ENCODE measurements at regions not wholly inside any gene's neighbourhood (a gene's known extent, or its start where the extent isn't known, plus 50 kb on each side); places are given as distances from the start of the nearest gene placed in this dataset.
A peak's percentile ranks its signal among the peaks of the same experiment; 100 is the strongest.
"Not testable (repeated sequence)": the region's sequence is repeated elsewhere in the genome, so short reads cannot be mapped to it uniquely, and the experiment has no call there.

GRCh38 chr13:48583859-48584311, 51.0 kb upstream of the RCBTB2 start:
- Histone ChIP-seq H3K9me3 (ENCODE audit: control insufficient read depth, insufficient read depth, low read length) (no peaks in the 10 kb centered on the region), H3K27ac (ENCODE audit: low read depth, low read length) (peak overlapping the region; percentile 84), H3K27me3 (ENCODE audit: control insufficient read depth, insufficient read depth, low read length) (no peaks in the 10 kb centered on the region), H3K36me3 (ENCODE audit: control insufficient read depth, insufficient read depth, low read length) (no peaks in the 10 kb centered on the region), H3K4me3 (ENCODE audit: low read depth, low read length) (no peak overlapping the region), H3K4me1 (ENCODE audit: control insufficient read depth, insufficient read depth, low read length) (peaks cover 20% of the 10 kb centered on the region)
- DNase-seq (ENCODE audit: low read depth in 4 of 6, low spot score in 6 of 6): no peak
- 82% methylated on average over 3 of the region's 3 CpGs for WGBS (ENCODE audit: insufficient coverage)

- Histone ChIP-seq H3K4me1 (ENCODE audit: control insufficient read depth, insufficient read depth, low read length) (peaks cover 16% of the 10 kb centered on the region), H3K27me3 (ENCODE audit: control insufficient read depth, insufficient read depth, low read length) (no peaks in the 10 kb centered on the region), H3K9me3 (ENCODE audit: control insufficient read depth, insufficient read depth, low read length) (no peaks in the 10 kb centered on the region), H3K36me3 (ENCODE audit: control insufficient read depth, insufficient read depth, low read length) (no peaks in the 10 kb centered on the region), H3K4me3 (ENCODE audit: low read depth, low read length) (no peak overlapping the region), H3K27ac (ENCODE audit: low read depth, low read length) (peak overlapping the region; percentile 84)
- DNase-seq (ENCODE audit: low read depth in 4 of 6, low spot score in 6 of 6): peak in 5 of 6 donors; percentile 62 to 91 (median 75)
- no CpG with 5 or more reads among the region's 2 CpGs for WGBS (ENCODE audit: insufficient coverage)
These were observed 52.6 kb upstream of the RCBTB2 start for GRCh38 chr13:48585456-48585840.

- DNase-seq (ENCODE audit: low read depth in 4 of 6, low spot score in 6 of 6): peak in 5 of 6 donors; percentile 33 to 81 (median 62)
- H3K27ac ChIP-seq (ENCODE audit: low read depth, low read length): peak overlapping the region; percentile 84
- no peaks in the 10 kb centered on the region for H3K9me3 ChIP-seq (ENCODE audit: control insufficient read depth, insufficient read depth, low read length)
- H3K4me3 ChIP-seq (ENCODE audit: low read depth, low read length): no peak overlapping the region
- no peaks in the 10 kb centered on the region for H3K27me3 ChIP-seq (ENCODE audit: control insufficient read depth, insufficient read depth, low read length)
- 8% methylated on average over 5 of the region's 5 CpGs for WGBS (ENCODE audit: insufficient coverage)
- H3K4me1 ChIP-seq (ENCODE audit: control insufficient read depth, insufficient read depth, low read length): peaks cover 16% of the 10 kb centered on the region
- no peaks in the 10 kb centered on the region for H3K36me3 ChIP-seq (ENCODE audit: control insufficient read depth, insufficient read depth, low read length)
These were observed 53.8 kb upstream of the RCBTB2 start for GRCh38 chr13:48586591-48587103.

- WGBS (ENCODE audit: insufficient coverage): 96% methylated on average over 2 of the region's 2 CpGs
- H3K27ac ChIP-seq (ENCODE audit: low read depth, low read length): no peak overlapping the region
These were observed 55.2 kb upstream of the RCBTB2 start for GRCh38 chr13:48588120-48588519.

GRCh38 chr13:48590141-48590901, 57.4 kb upstream of the RCBTB2 start:
- Histone ChIP-seq H3K4me3 (ENCODE audit: low read depth, low read length) (no peak overlapping the region), H3K4me1 (ENCODE audit: control insufficient read depth, insufficient read depth, low read length) (peaks cover 9% of the 10 kb centered on the region), H3K27ac (ENCODE audit: low read depth, low read length) (no peak overlapping the region), H3K36me3 (ENCODE audit: control insufficient read depth, insufficient read depth, low read length) (no peaks in the 10 kb centered on the region), H3K27me3 (ENCODE audit: control insufficient read depth, insufficient read depth, low read length) (no peaks in the 10 kb centered on the region), H3K9me3 (ENCODE audit: control insufficient read depth, insufficient read depth, low read length) (no peaks in the 10 kb centered on the region)
- DNase-seq (ENCODE audit: low read depth in 4 of 6, low spot score in 6 of 6): no peak
- 100% methylated on average over 1 of the region's 5 CpGs for WGBS (ENCODE audit: insufficient coverage)

More at GRCh38 chr13:48588120-48588519, 55.2 kb upstream of the RCBTB2 start:
- DNase-seq (ENCODE audit: low read depth in 4 of 6, low spot score in 6 of 6): no peak
- no peaks in the 10 kb centered on the region for H3K9me3 ChIP-seq (ENCODE audit: control insufficient read depth, insufficient read depth, low read length)
- peaks cover 16% of the 10 kb centered on the region for H3K4me1 ChIP-seq (ENCODE audit: control insufficient read depth, insufficient read depth, low read length)
- no peak overlapping the region for H3K4me3 ChIP-seq (ENCODE audit: low read depth, low read length)
- no peaks in the 10 kb centered on the region for H3K36me3 ChIP-seq (ENCODE audit: control insufficient read depth, insufficient read depth, low read length)
- H3K27me3 ChIP-seq (ENCODE audit: control insufficient read depth, insufficient read depth, low read length): no peaks in the 10 kb centered on the region

GRCh38 chr13:48591124-48591872, 58.4 kb upstream of the RCBTB2 start:
- WGBS (ENCODE audit: insufficient coverage): 81% methylated on average over 8 of the region's 12 CpGs
- not testable (repeated sequence) for H3K27ac ChIP-seq (ENCODE audit: low read depth, low read length); H3K4me1 ChIP-seq (ENCODE audit: control insufficient read depth, insufficient read depth, low read length); H3K36me3 ChIP-seq (ENCODE audit: control insufficient read depth, insufficient read depth, low read length); H3K4me3 ChIP-seq (ENCODE audit: low read depth, low read length); H3K9me3 ChIP-seq (ENCODE audit: control insufficient read depth, insufficient read depth, low read length); H3K27me3 ChIP-seq (ENCODE audit: control insufficient read depth, insufficient read depth, low read length); DNase-seq (ENCODE audit: low read depth in 4 of 6, low spot score in 6 of 6)

- Histone ChIP-seq H3K9me3 (ENCODE audit: control insufficient read depth, insufficient read depth, low read length) (no peaks in the 10 kb centered on the region), H3K4me1 (ENCODE audit: control insufficient read depth, insufficient read depth, low read length) (peaks cover 2% of the 10 kb centered on the region), H3K27ac (ENCODE audit: low read depth, low read length) (no peak overlapping the region), H3K36me3 (ENCODE audit: control insufficient read depth, insufficient read depth, low read length) (no peaks in the 10 kb centered on the region), H3K27me3 (ENCODE audit: control insufficient read depth, insufficient read depth, low read length) (no peaks in the 10 kb centered on the region), H3K4me3 (ENCODE audit: low read depth, low read length) (no peak overlapping the region)
- 88% methylated on average over 1 of the region's 4 CpGs for WGBS (ENCODE audit: insufficient coverage)
- no peak for DNase-seq (ENCODE audit: low read depth in 4 of 6, low spot score in 6 of 6)
These were observed 59.2 kb upstream of the RCBTB2 start for GRCh38 chr13:48591889-48592687.

- H3K9me3 ChIP-seq (ENCODE audit: control insufficient read depth, insufficient read depth, low read length): no peaks in the 10 kb centered on the region
- no CpG with 5 or more reads among the region's 1 CpG for WGBS (ENCODE audit: insufficient coverage)
- H3K27me3 ChIP-seq (ENCODE audit: control insufficient read depth, insufficient read depth, low read length): no peaks in the 10 kb centered on the region
- DNase-seq (ENCODE audit: low read depth in 4 of 6, low spot score in 6 of 6): no peak
- no peak overlapping the region for H3K27ac ChIP-seq (ENCODE audit: low read depth, low read length)
- H3K36me3 ChIP-seq (ENCODE audit: control insufficient read depth, insufficient read depth, low read length): no peaks in the 10 kb centered on the region
- H3K4me1 ChIP-seq (ENCODE audit: control insufficient read depth, insufficient read depth, low read length): no peaks in the 10 kb centered on the region
- no peak overlapping the region for H3K4me3 ChIP-seq (ENCODE audit: low read depth, low read length)
These were observed 59.8 kb upstream of the RCBTB2 start for GRCh38 chr13:48592688-48593049.

- H3K36me3 ChIP-seq (ENCODE audit: control insufficient read depth, insufficient read depth, low read length): no peaks in the 10 kb centered on the region
- H3K9me3 ChIP-seq (ENCODE audit: control insufficient read depth, insufficient read depth, low read length): no peaks in the 10 kb centered on the region
- no peak overlapping the region for H3K4me3 ChIP-seq (ENCODE audit: low read depth, low read length)
- no peak for DNase-seq (ENCODE audit: low read depth in 4 of 6, low spot score in 6 of 6)
- WGBS (ENCODE audit: insufficient coverage): no CpG with 5 or more reads among the region's 4 CpGs
- H3K4me1 ChIP-seq (ENCODE audit: control insufficient read depth, insufficient read depth, low read length): no peaks in the 10 kb centered on the region
- H3K27ac ChIP-seq (ENCODE audit: low read depth, low read length): no peak overlapping the region
- H3K27me3 ChIP-seq (ENCODE audit: control insufficient read depth, insufficient read depth, low read length): no peaks in the 10 kb centered on the region
These were observed 60.2 kb upstream of the CYSLTR2 start for GRCh38 chr13:48593536-48593935.
